ENCODE measurements at regions not wholly inside any gene's neighbourhood (a gene's known extent, or its start where the extent isn't known, plus 50 kb on each side); places are given as distances from the start of the nearest gene placed in this dataset.
"Not testable (repeated sequence)": the region's sequence is repeated elsewhere in the genome, so short reads cannot be mapped to it uniquely, and the experiment has no call there.

DNA sequence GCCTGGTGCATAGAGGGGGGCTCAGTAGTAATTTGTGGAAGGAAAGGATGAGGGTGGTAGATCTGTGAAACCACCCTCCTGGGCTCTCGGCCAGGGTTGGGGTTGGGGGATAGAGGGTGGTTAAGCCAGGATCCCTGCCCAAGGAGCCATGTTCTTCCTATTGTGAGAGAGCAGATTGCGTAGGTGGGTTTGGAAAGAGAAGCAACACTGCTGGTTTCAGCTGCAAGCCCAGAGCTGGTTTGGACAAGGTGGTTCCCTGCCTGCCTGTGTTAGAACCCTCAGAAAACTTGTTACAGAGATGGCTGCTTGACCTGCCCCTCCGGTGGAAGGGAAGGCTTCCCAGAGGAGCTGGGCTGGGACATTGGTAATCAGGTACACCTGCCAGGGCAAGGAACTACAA is 131.2 kb upstream of the HAND1 start:
- Histone ChIP-seq H3K27me3 (ENCODE audit: control insufficient read depth, insufficient read depth, low read length) (peaks cover 64% of the 10 kb centered on the region), H3K4me3 (ENCODE audit: low read length) (no peak overlapping the region), H3K36me3 (ENCODE audit: control insufficient read depth, insufficient read depth, low read length) (no peaks in the 10 kb centered on the region), H3K4me1 (ENCODE audit: control insufficient read depth, insufficient read depth, low read length) (peaks cover 19% of the 10 kb centered on the region), H3K9me3 (ENCODE audit: control insufficient read depth, low read depth, low read length) (no peaks in the 10 kb centered on the region), H3K27ac (ENCODE audit: low read length) (no peak overlapping the region)
- no peak for DNase-seq
- no CpG with 5 or more reads among the region's 3 CpGs for WGBS (ENCODE audit: insufficient coverage, low lambda C conversion rate)

GRCh38 chr5:154608531-154609011 is 130.5 kb upstream of the HAND1 start:
- Histone ChIP-seq H3K36me3 (ENCODE audit: control insufficient read depth, insufficient read depth, low read length) (no peaks in the 10 kb centered on the region), H3K4me3 (ENCODE audit: low read length) (no peak overlapping the region), H3K27me3 (ENCODE audit: control insufficient read depth, insufficient read depth, low read length) (peaks cover 69% of the 10 kb centered on the region), H3K9me3 (ENCODE audit: control insufficient read depth, low read depth, low read length) (no peaks in the 10 kb centered on the region), H3K27ac (ENCODE audit: low read length) (no peak overlapping the region), H3K4me1 (ENCODE audit: control insufficient read depth, insufficient read depth, low read length) (peaks cover 24% of the 10 kb centered on the region)
- WGBS (ENCODE audit: insufficient coverage, low lambda C conversion rate): no CpG with 5 or more reads among the region's 7 CpGs
- DNase-seq: peak in 1 of 2 donors; percentile 42

GRCh38 chr5:154607746-154608145 is 129.7 kb upstream of the HAND1 start:
- peaks cover 24% of the 10 kb centered on the region for H3K4me1 ChIP-seq (ENCODE audit: control insufficient read depth, insufficient read depth, low read length)
- no peaks in the 10 kb centered on the region for H3K9me3 ChIP-seq (ENCODE audit: control insufficient read depth, low read depth, low read length)
- WGBS (ENCODE audit: insufficient coverage, low lambda C conversion rate): no CpG with 5 or more reads among the region's 4 CpGs
- no peak for DNase-seq
- H3K27ac ChIP-seq (ENCODE audit: low read length): no peak overlapping the region
- H3K27me3 ChIP-seq (ENCODE audit: control insufficient read depth, insufficient read depth, low read length): peaks cover 65% of the 10 kb centered on the region
- no peaks in the 10 kb centered on the region for H3K36me3 ChIP-seq (ENCODE audit: control insufficient read depth, insufficient read depth, low read length)
- H3K4me3 ChIP-seq (ENCODE audit: low read length): no peak overlapping the region

- no peak overlapping the region for H3K27ac ChIP-seq (ENCODE audit: low read length)
- no peaks in the 10 kb centered on the region for H3K9me3 ChIP-seq (ENCODE audit: control insufficient read depth, low read depth, low read length)
- no peak overlapping the region for H3K4me3 ChIP-seq (ENCODE audit: low read length)
- H3K36me3 ChIP-seq (ENCODE audit: control insufficient read depth, insufficient read depth, low read length): no peaks in the 10 kb centered on the region
- H3K27me3 ChIP-seq (ENCODE audit: control insufficient read depth, insufficient read depth, low read length): peaks cover 57% of the 10 kb centered on the region
- H3K4me1 ChIP-seq (ENCODE audit: control insufficient read depth, insufficient read depth, low read length): peaks cover 22% of the 10 kb centered on the region
- no peak for DNase-seq
- WGBS (ENCODE audit: insufficient coverage, low lambda C conversion rate): 100% methylated on average over 1 of the region's 4 CpGs
These were observed 128.2 kb upstream of the HAND1 start for GRCh38 chr5:154606246-154606645.

- Histone ChIP-seq H3K9me3 (ENCODE audit: control insufficient read depth, low read depth, low read length) (no peaks in the 10 kb centered on the region), H3K4me1 (ENCODE audit: control insufficient read depth, insufficient read depth, low read length) (peaks cover 14% of the 10 kb centered on the region), H3K27ac (ENCODE audit: low read length) (no peak overlapping the region), H3K36me3 (ENCODE audit: control insufficient read depth, insufficient read depth, low read length) (no peaks in the 10 kb centered on the region), H3K4me3 (ENCODE audit: low read length) (no peak overlapping the region), H3K27me3 (ENCODE audit: control insufficient read depth, insufficient read depth, low read length) (peaks cover 43% of the 10 kb centered on the region)
- WGBS (ENCODE audit: insufficient coverage, low lambda C conversion rate): no CpG with 5 or more reads among the region's 20 CpGs
- peak in 1 of 2 donors; percentile 50 for DNase-seq
These were observed 126.1 kb upstream of the HAND1 start for GRCh38 chr5:154603953-154604679.

GRCh38 chr5:154603485-154603884 is 125.5 kb upstream of the HAND1 start:
- peaks cover 41% of the 10 kb centered on the region for H3K27me3 ChIP-seq (ENCODE audit: control insufficient read depth, insufficient read depth, low read length)
- no peak for DNase-seq
- WGBS (ENCODE audit: insufficient coverage, low lambda C conversion rate): no CpG with 5 or more reads among the region's 1 CpG
- H3K27ac ChIP-seq (ENCODE audit: low read length): no peak overlapping the region
- no peaks in the 10 kb centered on the region for H3K9me3 ChIP-seq (ENCODE audit: control insufficient read depth, low read depth, low read length)
- no peak overlapping the region for H3K4me3 ChIP-seq (ENCODE audit: low read length)
- no peaks in the 10 kb centered on the region for H3K36me3 ChIP-seq (ENCODE audit: control insufficient read depth, insufficient read depth, low read length)
- H3K4me1 ChIP-seq (ENCODE audit: control insufficient read depth, insufficient read depth, low read length): peaks cover 12% of the 10 kb centered on the region

- Histone ChIP-seq H3K4me1 (ENCODE audit: control insufficient read depth, insufficient read depth, low read length) (peaks cover 9% of the 10 kb centered on the region), H3K9me3 (ENCODE audit: control insufficient read depth, low read depth, low read length) (no peaks in the 10 kb centered on the region), H3K27ac (ENCODE audit: low read length) (no peak overlapping the region), H3K36me3 (ENCODE audit: control insufficient read depth, insufficient read depth, low read length) (no peaks in the 10 kb centered on the region), H3K4me3 (ENCODE audit: low read length) (no peak overlapping the region), H3K27me3 (ENCODE audit: control insufficient read depth, insufficient read depth, low read length) (peaks cover 41% of the 10 kb centered on the region)
- no peak for DNase-seq
- no CpG with 5 or more reads among the region's 1 CpG for WGBS (ENCODE audit: insufficient coverage, low lambda C conversion rate)
These were observed 125.0 kb upstream of the HAND1 start for GRCh38 chr5:154603011-154603410.

GRCh38 chr5:154601014-154601413 is 123.0 kb upstream of the HAND1 start:
- WGBS (ENCODE audit: insufficient coverage, low lambda C conversion rate): 100% methylated on average over 1 of the region's 7 CpGs
- H3K36me3 ChIP-seq (ENCODE audit: control insufficient read depth, insufficient read depth, low read length): no peaks in the 10 kb centered on the region
- peaks cover 37% of the 10 kb centered on the region for H3K27me3 ChIP-seq (ENCODE audit: control insufficient read depth, insufficient read depth, low read length)
- H3K27ac ChIP-seq (ENCODE audit: low read length): no peak overlapping the region
- H3K4me1 ChIP-seq (ENCODE audit: control insufficient read depth, insufficient read depth, low read length): peaks cover 9% of the 10 kb centered on the region
- no peaks in the 10 kb centered on the region for H3K9me3 ChIP-seq (ENCODE audit: control insufficient read depth, low read depth, low read length)
- DNase-seq: no peak
- no peak overlapping the region for H3K4me3 ChIP-seq (ENCODE audit: low read length)

DNA sequence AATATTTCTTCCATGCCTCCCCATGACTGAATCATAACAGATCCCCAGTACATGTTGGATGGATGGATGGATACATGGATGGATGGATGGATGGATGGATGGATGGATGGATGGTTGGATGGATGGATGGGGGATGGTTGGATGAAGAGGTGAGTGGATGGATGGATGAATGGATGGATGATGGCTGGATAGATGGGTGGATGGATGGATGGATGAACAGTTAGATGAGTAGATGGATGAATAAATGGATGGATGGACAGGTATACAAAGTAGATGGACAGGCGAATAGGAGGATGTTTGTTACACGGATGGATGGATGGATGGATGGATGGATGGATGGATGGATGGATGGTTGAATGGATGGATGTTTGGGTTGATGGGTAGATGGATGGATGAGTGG is 120.0 kb upstream of the HAND1 start:
- no peaks in the 10 kb centered on the region for H3K4me1 ChIP-seq (ENCODE audit: control insufficient read depth, insufficient read depth, low read length)
- H3K27ac ChIP-seq (ENCODE audit: low read length): no peak overlapping the region
- WGBS (ENCODE audit: insufficient coverage, low lambda C conversion rate): 93% methylated on average over 2 of the region's 2 CpGs
- no peak overlapping the region for H3K4me3 ChIP-seq (ENCODE audit: low read length)
- H3K36me3 ChIP-seq (ENCODE audit: control insufficient read depth, insufficient read depth, low read length): no peaks in the 10 kb centered on the region
- no peaks in the 10 kb centered on the region for H3K9me3 ChIP-seq (ENCODE audit: control insufficient read depth, low read depth, low read length)
- no peak for DNase-seq
- H3K27me3 ChIP-seq (ENCODE audit: control insufficient read depth, insufficient read depth, low read length): peaks cover 19% of the 10 kb centered on the region

GRCh38 chr5:154596844-154597243 is 118.8 kb upstream of the HAND1 start:
- H3K36me3 ChIP-seq (ENCODE audit: control insufficient read depth, insufficient read depth, low read length); H3K4me1 ChIP-seq (ENCODE audit: control insufficient read depth, insufficient read depth, low read length); H3K9me3 ChIP-seq (ENCODE audit: control insufficient read depth, low read depth, low read length); H3K4me3 ChIP-seq (ENCODE audit: low read length); DNase-seq; H3K27ac ChIP-seq (ENCODE audit: low read length): not testable (repeated sequence)
- WGBS (ENCODE audit: insufficient coverage, low lambda C conversion rate): no CpG with 5 or more reads among the region's 5 CpGs
- peaks cover 11% of the 10 kb centered on the region for H3K27me3 ChIP-seq (ENCODE audit: control insufficient read depth, insufficient read depth, low read length)

DNA sequence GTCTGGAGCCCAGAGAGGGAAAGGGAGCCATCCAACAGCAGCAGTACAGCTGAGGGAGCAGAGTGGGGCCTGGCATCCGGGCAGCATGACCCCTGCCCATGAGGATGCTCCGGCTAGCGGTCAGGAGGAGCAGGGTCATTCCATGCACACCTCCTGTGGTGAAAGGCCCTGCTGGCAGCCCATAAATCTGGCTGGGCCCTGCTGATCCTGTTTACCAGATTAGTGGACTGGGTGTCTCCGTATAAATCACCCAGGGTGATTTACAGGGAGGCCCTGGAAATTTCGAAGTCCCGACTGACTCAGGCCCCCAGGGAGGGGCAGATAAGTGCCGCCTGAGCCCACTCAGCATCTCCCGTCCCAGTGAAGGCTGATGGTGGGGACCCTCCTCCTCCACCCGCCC is 117.6 kb upstream of the HAND1 start:
- DNase-seq: no peak
- Histone ChIP-seq H3K4me1 (ENCODE audit: control insufficient read depth, insufficient read depth, low read length) (no peaks in the 10 kb centered on the region), H3K36me3 (ENCODE audit: control insufficient read depth, insufficient read depth, low read length) (no peaks in the 10 kb centered on the region), H3K27me3 (ENCODE audit: control insufficient read depth, insufficient read depth, low read length) (peaks cover 11% of the 10 kb centered on the region), H3K27ac (ENCODE audit: low read length) (no peak overlapping the region), H3K9me3 (ENCODE audit: control insufficient read depth, low read depth, low read length) (no peaks in the 10 kb centered on the region), H3K4me3 (ENCODE audit: low read length) (no peak overlapping the region)
- WGBS (ENCODE audit: insufficient coverage, low lambda C conversion rate): no CpG with 5 or more reads among the region's 9 CpGs
